BLaER1 treated with 17β-estradiol and CSF1 and Interleukin-3, amounts not matched to agents 10 nM and 100 nM (cell line): ENCODE measurements at regions not wholly inside any gene's neighbourhood (a gene's known extent, or its start where the extent isn't known, plus 50 kb on each side); places are given as distances from the start of the nearest gene placed in this dataset.

ENCODE experiments used
- H3K27ac ChIP-seq, 11 experiments: shearing (Covaris generic); formaldehyde crosslinking; 2 replicates each; pipeline ENCODE4 v1.8.1; 2022
- H3K27me3 ChIP-seq, 11 experiments: shearing (Covaris generic); formaldehyde crosslinking; 2 replicates each; pipeline ENCODE4 v1.8.1; 2022
- H3K36me3 ChIP-seq, 11 experiments: shearing (Covaris generic); formaldehyde crosslinking; 2 replicates each; pipeline ENCODE4 v1.8.1; 2022
- H3K4me1 ChIP-seq, 10 experiments: shearing (Covaris generic); formaldehyde crosslinking; 2 replicates each; pipeline ENCODE4 v1.8.1; 2022
- H3K4me2 ChIP-seq, 11 experiments: shearing (Covaris generic); formaldehyde crosslinking; 2 replicates each; pipeline ENCODE4 v1.8.1; 2022
- H3K4me3 ChIP-seq, 10 experiments: shearing (Covaris generic); formaldehyde crosslinking; 2 replicates each; pipeline ENCODE4 v1.8.1; 2022
- H3K9ac ChIP-seq, 11 experiments: shearing (Covaris generic); formaldehyde crosslinking; 2 replicates each; pipeline ENCODE4 v1.8.1; 2022
- H3K9me3 ChIP-seq, 11 experiments: shearing (Covaris generic); formaldehyde crosslinking; replicated peaks in 1 of 11; 2 replicates each; pipeline ENCODE4 v1.8.1; 2022
- H4K20me1 ChIP-seq, 11 experiments: shearing (Covaris generic); formaldehyde crosslinking; 2 replicates each; pipeline ENCODE4 v1.8.1; 2022
- Cebpa-rat ChIP-seq, 11 experiments: shearing (Covaris generic); IDR thresholded peaks; 2 replicates each; pipeline ENCODE4 v1.8.1; 2022

DNA sequence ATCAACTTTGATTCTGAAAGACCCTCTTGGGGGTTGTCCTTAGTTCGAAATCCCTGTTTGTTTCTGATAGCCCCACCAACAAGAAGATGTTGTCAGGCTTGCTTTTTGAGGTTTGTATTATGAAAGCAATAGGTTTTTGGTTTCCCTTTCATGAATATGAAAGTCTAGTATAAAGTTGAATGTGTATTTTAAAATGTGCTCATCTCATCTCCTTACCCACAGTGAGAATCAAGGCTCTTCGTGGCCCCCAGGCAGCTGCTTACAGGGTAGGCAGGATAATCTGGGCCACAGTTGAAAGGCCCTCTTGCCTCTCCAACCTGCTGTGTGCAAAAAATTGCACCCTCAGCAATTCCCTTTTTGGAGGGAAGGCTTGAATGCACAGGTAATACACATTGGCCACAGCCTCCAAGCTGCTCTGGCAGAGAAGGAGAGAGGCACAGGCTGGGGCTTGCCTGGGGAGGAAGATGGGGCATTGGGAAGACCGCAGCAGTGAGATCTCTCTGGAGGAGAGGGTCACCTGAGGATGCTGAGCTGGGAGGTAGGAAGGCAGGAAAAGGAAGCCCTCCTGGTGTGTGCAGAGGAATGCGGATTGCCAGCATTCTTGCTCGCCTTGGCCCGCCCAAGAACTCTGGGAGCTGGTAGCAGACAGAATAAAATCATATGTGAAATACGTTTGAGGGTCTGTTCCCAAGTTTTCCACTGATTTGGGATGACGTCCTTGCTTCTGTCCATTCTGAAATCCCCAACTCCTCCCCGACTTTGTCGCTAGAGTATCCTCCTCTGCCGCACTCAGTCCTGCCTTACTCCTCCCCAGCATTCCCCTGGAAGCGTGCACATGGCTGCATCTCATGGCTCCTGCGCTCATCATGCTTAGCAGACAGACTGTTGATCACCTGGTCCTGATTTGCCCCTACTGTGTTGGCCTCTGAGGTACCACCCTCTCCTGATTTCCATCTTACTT, 196.4 kb downstream of the RPLP1 start:
- Histone ChIP-seq H3K4me1 (peaks cover 0 to 13% (median 9%) of the 10 kb centered on the region in 10 experiments; a peak in 13 of 20 replicates), H4K20me1 (peaks cover 0 to 5% (median 0%) of the 10 kb centered on the region in 11 experiments; a peak in 6 of 22 replicates), H3K4me3 (no peak overlapping the region), H3K27ac (no peak overlapping the region), H3K36me3 (no peaks in the 10 kb centered on the region; a peak in 1 of 22 replicates), H3K4me2 (peak overlapping the region in 10 of 11 experiments; percentile 8 to 50 (median 26); a peak in 11 of 22 replicates), H3K27me3 (peaks cover 26 to 49% (median 35%) of the 10 kb centered on the region in 11 experiments), H3K9me3 (peaks cover 0 to 14% (median 0%) of the 10 kb centered on the region in 11 experiments; a peak in 5 of 22 replicates), H3K9ac (no peak overlapping the region)
- TF ChIP-seq Cebpa-rat (IDR thresholded peaks at IDR 0.05) = no peak

DNA sequence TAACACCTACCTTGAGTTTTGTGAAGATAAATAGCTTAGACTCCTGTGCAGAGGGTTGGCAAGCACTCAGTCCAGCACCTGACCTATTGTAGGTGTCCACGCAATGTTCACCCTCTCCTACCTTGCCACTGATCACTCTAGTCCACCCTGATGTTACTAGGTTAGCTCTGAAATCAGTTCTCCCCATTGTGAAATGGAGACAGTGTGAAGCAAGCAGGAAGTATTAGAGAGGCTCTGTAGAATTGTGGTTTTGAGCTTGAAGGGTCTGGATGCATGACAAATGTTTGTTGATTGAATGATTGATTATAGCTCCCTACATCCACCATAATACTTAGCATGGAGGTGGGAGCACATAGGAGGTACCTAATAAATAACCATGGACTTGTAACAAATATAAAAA, 199.7 kb downstream of the RPLP1 start:
- Histone ChIP-seq H3K9me3 (peaks cover 0 to 18% (median 0%) of the 10 kb centered on the region in 11 experiments; a peak in 5 of 22 replicates), H3K4me2 (no peak overlapping the region), H3K4me3 (no peak overlapping the region), H3K27ac (no peak overlapping the region), H3K27me3 (peaks cover 23 to 48% (median 32%) of the 10 kb centered on the region in 11 experiments), H3K36me3 (no peaks in the 10 kb centered on the region; a peak in 1 of 22 replicates), H3K4me1 (peaks cover 0 to 13% (median 9%) of the 10 kb centered on the region in 10 experiments; a peak in 13 of 20 replicates), H3K9ac (no peak overlapping the region), H4K20me1 (peaks cover 0 to 5% (median 0%) of the 10 kb centered on the region in 11 experiments; a peak in 6 of 22 replicates)
- TF ChIP-seq Cebpa-rat (IDR thresholded peaks at IDR 0.05) = no peak

GRCh38 chr15:69652751-69653305, 200.2 kb downstream of the RPLP1 start:
- H3K4me3 ChIP-seq = no peak overlapping the region
- H4K20me1 ChIP-seq = peaks cover 0 to 5% (median 0%) of the 10 kb centered on the region in 11 experiments; a peak in 6 of 22 replicates
- no peak overlapping the region for H3K4me2 ChIP-seq
- no peak overlapping the region for H3K27ac ChIP-seq
- no peak overlapping the region for H3K9ac ChIP-seq
- H3K4me1 ChIP-seq = peaks cover 0 to 13% (median 9%) of the 10 kb centered on the region in 10 experiments; a peak in 13 of 20 replicates
- peaks cover 18 to 48% (median 27%) of the 10 kb centered on the region in 11 experiments for H3K27me3 ChIP-seq
- H3K9me3 ChIP-seq = peaks cover 0 to 18% (median 0%) of the 10 kb centered on the region in 11 experiments; a peak in 5 of 22 replicates
- TF ChIP-seq Cebpa-rat (IDR thresholded peaks at IDR 0.05) = no peak
- no peaks in the 10 kb centered on the region; a peak in 1 of 22 replicates for H3K36me3 ChIP-seq

GRCh38 chr15:69653306-69653705, 200.7 kb downstream of the RPLP1 start:
- Histone ChIP-seq H3K36me3 (no peaks in the 10 kb centered on the region; a peak in 1 of 22 replicates), H3K27me3 (peaks cover 13 to 47% (median 22%) of the 10 kb centered on the region in 11 experiments), H3K9ac (no peak overlapping the region), H3K4me2 (no peak overlapping the region), H3K9me3 (peaks cover 0 to 18% (median 0%) of the 10 kb centered on the region in 11 experiments; a peak in 5 of 22 replicates), H4K20me1 (peaks cover 0 to 5% (median 0%) of the 10 kb centered on the region in 11 experiments; a peak in 6 of 22 replicates), H3K4me3 (no peak overlapping the region), H3K27ac (no peak overlapping the region), H3K4me1 (peaks cover 0 to 11% (median 7%) of the 10 kb centered on the region in 10 experiments; a peak in 13 of 20 replicates)
- TF ChIP-seq Cebpa-rat (IDR thresholded peaks at IDR 0.05) = no peak

DNA sequence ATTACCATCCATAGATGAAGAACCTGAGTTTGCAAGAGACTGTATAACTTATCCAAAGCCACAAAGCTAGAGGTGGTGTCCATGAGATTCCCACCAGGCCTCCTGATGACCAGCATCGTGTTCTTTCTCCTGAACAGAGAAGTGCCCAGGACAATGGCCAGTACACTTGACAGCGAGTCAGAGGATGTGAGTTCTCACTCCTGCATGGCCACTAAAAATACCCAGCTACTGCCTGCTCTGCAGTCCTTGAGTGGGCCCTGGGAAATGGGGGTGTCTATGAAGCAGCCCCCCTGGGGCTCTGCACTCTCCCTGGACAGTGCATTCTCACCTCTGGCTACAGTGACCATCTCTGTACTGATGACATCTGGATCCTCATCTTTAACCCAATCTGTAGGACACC, 201.2 kb downstream of the RPLP1 start:
- TF ChIP-seq Cebpa-rat (IDR thresholded peaks at IDR 0.05) = no peak
- peaks cover 0 to 7% (median 2%) of the 10 kb centered on the region in 10 experiments; a peak in 8 of 20 replicates for H3K4me1 ChIP-seq

GRCh38 chr15:69656271-69657030, 203.8 kb downstream of the RPLP1 start:
- no peak for TF ChIP-seq Cebpa-rat (IDR thresholded peaks at IDR 0.05)
- H3K4me2 ChIP-seq = no peak overlapping the region
- peaks cover 0 to 8% (median 0%) of the 10 kb centered on the region in 11 experiments; a peak in 8 of 22 replicates for H4K20me1 ChIP-seq

More for the DNA sequence above, 201.2 kb downstream of the RPLP1 start:
- Histone ChIP-seq H3K27ac (no peak overlapping the region), H3K4me2 (no peak overlapping the region), H4K20me1 (peaks cover 0 to 7% (median 0%) of the 10 kb centered on the region in 11 experiments; a peak in 6 of 22 replicates), H3K9ac (no peak overlapping the region), H3K9me3 (peaks cover 0 to 18% (median 0%) of the 10 kb centered on the region in 11 experiments; a peak in 5 of 22 replicates), H3K4me3 (no peak overlapping the region), H3K27me3 (peaks cover 8 to 46% (median 21%) of the 10 kb centered on the region in 11 experiments), H3K36me3 (no peaks in the 10 kb centered on the region; a peak in 1 of 22 replicates)

GRCh38 chr15:69657626-69658025, 205.0 kb downstream of the RPLP1 start:
- Histone ChIP-seq H3K9me3 (peaks cover 0 to 18% (median 0%) of the 10 kb centered on the region in 11 experiments; a peak in 5 of 22 replicates), H3K36me3 (no peaks in the 10 kb centered on the region; a peak in 1 of 22 replicates), H3K9ac (no peak overlapping the region), H3K4me1 (peaks cover 0 to 23% (median 0%) of the 10 kb centered on the region in 10 experiments; a peak in 5 of 20 replicates), H3K4me2 (no peak overlapping the region), H3K4me3 (no peak overlapping the region), H3K27me3 (peaks cover 19 to 57% (median 36%) of the 10 kb centered on the region in 11 experiments), H4K20me1 (peaks cover 0 to 19% (median 5%) of the 10 kb centered on the region in 11 experiments; a peak in 10 of 22 replicates), H3K27ac (no peak overlapping the region)
- TF ChIP-seq Cebpa-rat (IDR thresholded peaks at IDR 0.05) = no peak

More at GRCh38 chr15:69656271-69657030, 203.8 kb downstream of the RPLP1 start:
- Histone ChIP-seq H3K36me3 (no peaks in the 10 kb centered on the region; a peak in 1 of 22 replicates), H3K4me1 (peaks cover 0 to 15% (median 0%) of the 10 kb centered on the region in 10 experiments; a peak in 6 of 20 replicates), H3K9ac (no peak overlapping the region), H3K9me3 (peaks cover 0 to 18% (median 0%) of the 10 kb centered on the region in 11 experiments; a peak in 5 of 22 replicates), H3K27ac (no peak overlapping the region), H3K4me3 (no peak overlapping the region), H3K27me3 (peaks cover 8 to 51% (median 25%) of the 10 kb centered on the region in 11 experiments; a peak in 20 of 22 replicates)
